HG03342 (cell line): ENCODE measurements at regions not wholly inside any gene's neighbourhood (a gene's known extent, or its start where the extent isn't known, plus 50 kb on each side); places are given as distances from the start of the nearest gene placed in this dataset.

Source experiments
- ATAC-seq: cut with Tn5 transposase; IDR thresholded peaks from one replicate; pipeline ENCODE4 v1.9.1; 2021; ENCODE audit warnings: mild to moderate bottlenecking, moderate library complexity; ENCODE audit not compliant: unreplicated experiment

GRCh38 chr15:97200161-97200560 is 760.3 kb upstream of the ARRDC4 start:
- no peak for ATAC-seq

GRCh38 chr15:97210277-97210676 is 750.2 kb upstream of the ARRDC4 start:
- ATAC-seq = no peak

GRCh38 chr15:97215629-97216028 is 744.9 kb upstream of the ARRDC4 start:
- no peak for ATAC-seq

- ATAC-seq = no peak
These were observed 736.3 kb upstream of the ARRDC4 start for GRCh38 chr15:97224191-97224641.

GRCh38 chr15:97234851-97235610 is 725.5 kb upstream of the ARRDC4 start:
- ATAC-seq = no peak

- no peak for ATAC-seq
These were observed 724.9 kb upstream of the ARRDC4 start for GRCh38 chr15:97235611-97235985.

- no peak for ATAC-seq
These were observed 724.4 kb upstream of the ARRDC4 start for GRCh38 chr15:97236140-97236539.

- no peak for ATAC-seq
These were observed 723.3 kb upstream of the ARRDC4 start for GRCh38 chr15:97237160-97237559.

- no peak for ATAC-seq
These were observed 712.1 kb upstream of the ARRDC4 start for GRCh38 chr15:97248376-97248775.

- ATAC-seq = no peak
These were observed 700.6 kb upstream of the ARRDC4 start for GRCh38 chr15:97259943-97260342.

GRCh38 chr15:97301166-97301565 is 659.3 kb upstream of the ARRDC4 start:
- ATAC-seq = no peak

GRCh38 chr15:97316362-97316761 is 644.1 kb upstream of the ARRDC4 start:
- no peak for ATAC-seq

GRCh38 chr15:97317163-97317562 is 643.3 kb upstream of the ARRDC4 start:
- no peak for ATAC-seq

- ATAC-seq = no peak
These were observed 641.2 kb upstream of the ARRDC4 start for GRCh38 chr15:97319291-97319690.

- ATAC-seq = no peak
These were observed 614.3 kb upstream of the ARRDC4 start for GRCh38 chr15:97346221-97346620.

GRCh38 chr15:97350813-97351212 is 609.7 kb upstream of the ARRDC4 start:
- no peak for ATAC-seq

GRCh38 chr15:97383516-97383915 is 577.0 kb upstream of the ARRDC4 start:
- ATAC-seq = no peak

GRCh38 chr15:97386940-97387339 is 573.6 kb upstream of the ARRDC4 start:
- ATAC-seq = no peak

- no peak for ATAC-seq
These were observed 559.3 kb upstream of the ARRDC4 start for GRCh38 chr15:97401195-97401594.

- ATAC-seq = no peak
These were observed 558.5 kb upstream of the ARRDC4 start for GRCh38 chr15:97401970-97402369.

GRCh38 chr15:97406841-97407240 is 553.7 kb upstream of the ARRDC4 start:
- ATAC-seq = no peak

- ATAC-seq = no peak
These were observed 549.5 kb upstream of the ARRDC4 start for GRCh38 chr15:97410897-97411575.
